Stimulated activated CD4-positive, alpha-beta T cell treated with anti-CD3 and anti-CD28 coated beads, Interleukin-1b, Interleukin-23, amount 100 ng/mL, for 24 hours (primary cell): ENCODE measurements at regions not wholly inside any gene's neighbourhood (a gene's known extent, or its start where the extent isn't known, plus 50 kb on each side); places are given as distances from the start of the nearest gene placed in this dataset.

ENCODE experiments used
- DNase-seq, 4 experiments: peaks; one replicate each; pipeline ENCODE4 v3.0.0-alpha.2; 2020; ENCODE audit warnings: low read depth in 4 of 4, low spot score in 1 of 4

- DNase-seq, result no peak
Measured at GRCh38 chr1:221100611-221101010, 221.4 kb downstream of the HLX start.

- no peak for DNase-seq
Measured at GRCh38 chr1:221101807-221102605, 222.8 kb downstream of the HLX start.

- DNase-seq, result no peak
Measured at GRCh38 chr1:221104596-221104995, 225.4 kb downstream of the HLX start.

- DNase-seq, result no peak
Measured at GRCh38 chr1:221105578-221105977, 226.3 kb downstream of the HLX start.

GRCh38 chr1:221106616-221107015 is 227.4 kb downstream of the HLX start:
- DNase-seq, result no peak

- DNase-seq, result no peak
Measured at GRCh38 chr1:221109930-221110329, 230.7 kb downstream of the HLX start.

GRCh38 chr1:221117133-221117532 is 237.9 kb downstream of the HLX start:
- DNase-seq, result no peak

- no peak for DNase-seq
Measured at GRCh38 chr1:221117548-221117951, 238.3 kb downstream of the HLX start.

- no peak for DNase-seq
Measured at GRCh38 chr1:221118176-221118937, 239.1 kb downstream of the HLX start.

GRCh38 chr1:221118938-221119320 is 239.7 kb downstream of the HLX start:
- DNase-seq, result no peak

GRCh38 chr1:221122501-221122900 is 243.3 kb downstream of the HLX start:
- no peak for DNase-seq

GRCh38 chr1:221125976-221126375 is 246.7 kb downstream of the HLX start:
- no peak for DNase-seq

- no peak for DNase-seq
Measured at GRCh38 chr1:221137666-221138065, 258.4 kb downstream of the HLX start.

- DNase-seq, result no peak
Measured at GRCh38 chr1:221138516-221138915, 259.3 kb downstream of the HLX start.

- no peak for DNase-seq
Measured at GRCh38 chr1:221139991-221140390, 260.7 kb downstream of the HLX start.

GRCh38 chr1:221141096-221141495 is 261.9 kb downstream of the HLX start:
- no peak for DNase-seq

GRCh38 chr1:221141606-221142285 is 262.5 kb downstream of the HLX start:
- no peak for DNase-seq

- no peak for DNase-seq
Measured at GRCh38 chr1:221148660-221149059, 269.4 kb downstream of the HLX start.

GRCh38 chr1:221149111-221149510 is 269.9 kb downstream of the HLX start:
- no peak for DNase-seq

GRCh38 chr1:221149555-221150075 is 270.4 kb downstream of the HLX start:
- DNase-seq, result no peak

GRCh38 chr1:221150996-221151395 is 271.8 kb downstream of the HLX start:
- no peak for DNase-seq

GRCh38 chr1:221154932-221155331 is 275.7 kb downstream of the HLX start:
- DNase-seq, result no peak
